WTC11 (cell line): ENCODE measurements at regions not wholly inside any gene's neighbourhood (a gene's known extent, or its start where the extent isn't known, plus 50 kb on each side); places are given as distances from the start of the nearest gene placed in this dataset.

Experiments
- ATAC-seq: fragments of 200-7000 bp; cut with Tn5 transposase; 2 replicates; pipeline ENCODE4 v1.10.0; 2021; ENCODE audit warnings: mild to moderate bottlenecking, moderate library complexity
- CTCF ChIA-PET: fragments of 300-600 bp; sonication (Branson Sonifier 250); formaldehyde crosslinking; loops from one replicate; lab custom pipeline; 2021; ENCODE audit warnings: antibody characterized with exemption; lab: Charles Lee
- POLR2A ChIA-PET: fragments of 350-600 bp; sonication (Branson Sonifier 250); formaldehyde crosslinking; loops from one replicate; lab custom pipeline; 2021; ENCODE audit warnings: antibody characterized with exemption; lab: Charles Lee
- DNase-seq: peaks from one replicate; pipeline ENCODE4 v3.0.0; 2021; ENCODE audit warnings: low spot score
- H3K27ac Mint-ChIP-seq: 2 replicates; pipeline ENCODE4 v1.8.0; 2021; ENCODE audit warnings: mixed read lengths
- H3K27me3 Mint-ChIP-seq: 2 replicates; pipeline ENCODE4 v1.8.0; 2021; ENCODE audit warnings: low read depth, mild to moderate bottlenecking, moderate library complexity, mixed read lengths
- H3K36me3 Mint-ChIP-seq: 2 replicates; pipeline ENCODE4 v1.8.0; 2021; ENCODE audit warnings: mixed read lengths
- H3K4me1 Mint-ChIP-seq: 2 replicates; pipeline ENCODE4 v1.8.0; 2022; ENCODE audit warnings: mixed read lengths
- H3K4me3 Mint-ChIP-seq: 2 replicates; pipeline ENCODE4 v1.8.0; 2021; ENCODE audit warnings: mild to moderate bottlenecking, moderate library complexity, mixed read lengths
- H3K9me3 Mint-ChIP-seq: 2 replicates; pipeline ENCODE4 v1.8.0; 2021; ENCODE audit warnings: mixed read lengths
- ATF1 ChIP-seq: sonication (generic); formaldehyde crosslinking; IDR thresholded peaks from 2 replicates; pipeline ENCODE4 v1.8.1; 2023; ENCODE audit warnings: mild to moderate bottlenecking, moderate library complexity, missing genetic modification reagents
- CBFB ChIP-seq: sonication (generic); formaldehyde crosslinking; IDR thresholded peaks from 2 replicates; pipeline ENCODE4 v1.8.1; 2022; ENCODE audit warnings: mild to moderate bottlenecking, low read depth, missing genetic modification reagents
- CDX4 ChIP-seq: fragments of 250-450 bp; sonication (Bioruptor Pico); IDR thresholded peaks from 2 replicates; pipeline ENCODE4 v1.9.0; 2021; ENCODE audit warnings: moderate library complexity, mild to moderate bottlenecking, inconsistent platforms, borderline replicate concordance
- ELF4 ChIP-seq: sonication (generic); formaldehyde crosslinking; IDR thresholded peaks from 2 replicates; pipeline ENCODE4 v1.8.1; 2022; ENCODE audit warnings: low read depth, mild to moderate bottlenecking, moderate library complexity, missing genetic modification reagents
- GABPB1 ChIP-seq: sonication (generic); formaldehyde crosslinking; IDR thresholded peaks from 2 replicates; pipeline ENCODE4 v1.8.1; 2023; ENCODE audit warnings: mild to moderate bottlenecking, missing genetic modification reagents
- GTF2I ChIP-seq: fragments of 250-450 bp; sonication (Bioruptor Pico); conservative IDR thresholded peaks from 2 replicates; pipeline ENCODE4 v1.4.0; 2021; ENCODE audit warnings: mild to moderate bottlenecking
- IRF1 ChIP-seq: sonication (generic); formaldehyde crosslinking; IDR thresholded peaks from 2 replicates; pipeline ENCODE4 v1.8.0; 2023; ENCODE audit warnings: missing genetic modification reagents
- MXD4 ChIP-seq: fragments of 250-450 bp; sonication (Bioruptor Pico); IDR thresholded peaks from 2 replicates; pipeline ENCODE4 v1.8.0; 2021; ENCODE audit warnings: mild to moderate bottlenecking, moderate library complexity, borderline replicate concordance
- SMAD4 ChIP-seq: sonication (generic); formaldehyde crosslinking; IDR thresholded peaks from 2 replicates; pipeline ENCODE4 v1.8.0; 2022; ENCODE audit warnings: mild to moderate bottlenecking, missing genetic modification reagents
- TCF7 ChIP-seq: sonication (generic); formaldehyde crosslinking; IDR thresholded peaks from 2 replicates; pipeline ENCODE4 v1.8.0; 2022; ENCODE audit warnings: mild to moderate bottlenecking, low read depth, missing genetic modification reagents, moderate library complexity
- TEAD1 ChIP-seq: sonication (generic); formaldehyde crosslinking; IDR thresholded peaks from 2 replicates; pipeline ENCODE4 v1.8.0; 2022; ENCODE audit warnings: mild to moderate bottlenecking, missing genetic modification reagents
- ZBTB43 ChIP-seq: sonication (generic); formaldehyde crosslinking; IDR thresholded peaks from 2 replicates; pipeline ENCODE4 v1.8.1; 2023; ENCODE audit warnings: mild to moderate bottlenecking, missing genetic modification reagents
- ZMAT4 ChIP-seq: fragments of 250-450 bp; sonication (Bioruptor Pico); IDR thresholded peaks from 2 replicates; pipeline ENCODE4 v1.9.0; 2021; ENCODE audit warnings: mild to moderate bottlenecking
- ZNF396 ChIP-seq: fragments of 250-450 bp; sonication (Bioruptor Pico); IDR thresholded peaks from 2 replicates; pipeline ENCODE4 v1.8.0; 2021; ENCODE audit warnings: mild to moderate bottlenecking, moderate library complexity, borderline replicate concordance
- ZNF532 ChIP-seq: fragments of 250-450 bp; sonication (Bioruptor Pico); IDR thresholded peaks from 2 replicates; pipeline ENCODE4 v1.9.0; 2021; ENCODE audit warnings: mild to moderate bottlenecking, borderline replicate concordance
- TF ChIP-seq, protein P1 (sequence below): fragments of 250-450 bp; sonication (Bioruptor Pico); IDR thresholded peaks from 2 replicates; pipeline ENCODE4 v1.9.0; 2021; ENCODE audit warnings: mild to moderate bottlenecking
- TF ChIP-seq, protein P2 (sequence below): sonication (generic); formaldehyde crosslinking; IDR thresholded peaks from 2 replicates; pipeline ENCODE4 v1.8.1; 2023; ENCODE audit warnings: mild to moderate bottlenecking, moderate library complexity, missing genetic modification reagents

GRCh38 chr5:125888358-125888757 is 534.9 kb upstream of the GRAMD2B start:
- no peak for DNase-seq
- Mint-ChIP-seq H3K4me1 (no peaks in the 10 kb centered on the region), H3K27ac (no peak overlapping the region), H3K27me3 (no peaks in the 10 kb centered on the region)
- POLR2A ChIA-PET: no interaction called here
- TF ChIP-seq CDX4 (CRISPR knock-in tag) (no peak), ZNF396 (CRISPR knock-in tag) (no peak), ELF4 (CRISPR knock-in tag) (no peak), CBFB (CRISPR knock-in tag) (no peak)
- TF ChIP-seq, protein P1, sequence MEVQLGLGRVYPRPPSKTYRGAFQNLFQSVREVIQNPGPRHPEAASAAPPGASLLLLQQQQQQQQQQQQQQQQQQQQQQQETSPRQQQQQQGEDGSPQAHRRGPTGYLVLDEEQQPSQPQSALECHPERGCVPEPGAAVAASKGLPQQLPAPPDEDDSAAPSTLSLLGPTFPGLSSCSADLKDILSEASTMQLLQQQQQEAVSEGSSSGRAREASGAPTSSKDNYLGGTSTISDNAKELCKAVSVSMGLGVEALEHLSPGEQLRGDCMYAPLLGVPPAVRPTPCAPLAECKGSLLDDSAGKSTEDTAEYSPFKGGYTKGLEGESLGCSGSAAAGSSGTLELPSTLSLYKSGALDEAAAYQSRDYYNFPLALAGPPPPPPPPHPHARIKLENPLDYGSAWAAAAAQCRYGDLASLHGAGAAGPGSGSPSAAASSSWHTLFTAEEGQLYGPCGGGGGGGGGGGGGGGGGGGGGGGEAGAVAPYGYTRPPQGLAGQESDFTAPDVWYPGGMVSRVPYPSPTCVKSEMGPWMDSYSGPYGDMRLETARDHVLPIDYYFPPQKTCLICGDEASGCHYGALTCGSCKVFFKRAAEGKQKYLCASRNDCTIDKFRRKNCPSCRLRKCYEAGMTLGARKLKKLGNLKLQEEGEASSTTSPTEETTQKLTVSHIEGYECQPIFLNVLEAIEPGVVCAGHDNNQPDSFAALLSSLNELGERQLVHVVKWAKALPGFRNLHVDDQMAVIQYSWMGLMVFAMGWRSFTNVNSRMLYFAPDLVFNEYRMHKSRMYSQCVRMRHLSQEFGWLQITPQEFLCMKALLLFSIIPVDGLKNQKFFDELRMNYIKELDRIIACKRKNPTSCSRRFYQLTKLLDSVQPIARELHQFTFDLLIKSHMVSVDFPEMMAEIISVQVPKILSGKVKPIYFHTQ (CRISPR knock-in tag): no peak
- TF ChIP-seq, all 79 proteins: peak for 0
- Mint-ChIP-seq H3K9me3 (no peaks in the 10 kb centered on the region; the same call in 1 of the 2 replicates), H3K4me3 (no peak overlapping the region), H3K36me3 (no peaks in the 10 kb centered on the region)
- CTCF ChIA-PET: no interaction called here
- ATAC-seq: no peak

DNA sequence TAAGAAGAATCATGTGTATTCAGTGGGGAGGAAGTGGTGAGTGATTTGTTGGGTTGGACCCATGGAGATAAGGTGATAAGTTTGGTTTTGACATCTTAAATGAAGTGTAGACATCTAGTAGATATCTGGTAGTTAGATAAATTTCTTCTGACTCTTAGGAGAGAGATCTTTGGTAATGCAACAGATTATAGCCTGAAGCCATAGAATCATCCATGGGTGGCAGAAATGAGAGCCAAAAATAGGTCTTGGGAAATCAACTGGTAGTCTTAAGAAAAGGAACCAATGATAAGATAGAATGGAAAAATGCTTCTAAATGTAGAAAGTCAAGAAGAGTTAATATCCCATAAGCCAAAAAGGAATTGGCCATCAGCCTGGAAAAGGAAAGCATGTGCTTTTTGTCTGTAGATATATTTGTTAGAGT is 532.7 kb upstream of the GRAMD2B start:
- H3K4me3 Mint-ChIP-seq: no peak overlapping the region
- no peaks in the 10 kb centered on the region; the same call in 1 of the 2 replicates for H3K9me3 Mint-ChIP-seq
- H3K27me3 Mint-ChIP-seq: no peaks in the 10 kb centered on the region
- CTCF ChIA-PET: no interaction called here
- H3K4me1 Mint-ChIP-seq: no peaks in the 10 kb centered on the region
- no peak for ATAC-seq
- no peak overlapping the region for H3K27ac Mint-ChIP-seq
- DNase-seq: no peak
- no peak for TF ChIP-seq ZMAT4
- TF ChIP-seq, protein P2, sequence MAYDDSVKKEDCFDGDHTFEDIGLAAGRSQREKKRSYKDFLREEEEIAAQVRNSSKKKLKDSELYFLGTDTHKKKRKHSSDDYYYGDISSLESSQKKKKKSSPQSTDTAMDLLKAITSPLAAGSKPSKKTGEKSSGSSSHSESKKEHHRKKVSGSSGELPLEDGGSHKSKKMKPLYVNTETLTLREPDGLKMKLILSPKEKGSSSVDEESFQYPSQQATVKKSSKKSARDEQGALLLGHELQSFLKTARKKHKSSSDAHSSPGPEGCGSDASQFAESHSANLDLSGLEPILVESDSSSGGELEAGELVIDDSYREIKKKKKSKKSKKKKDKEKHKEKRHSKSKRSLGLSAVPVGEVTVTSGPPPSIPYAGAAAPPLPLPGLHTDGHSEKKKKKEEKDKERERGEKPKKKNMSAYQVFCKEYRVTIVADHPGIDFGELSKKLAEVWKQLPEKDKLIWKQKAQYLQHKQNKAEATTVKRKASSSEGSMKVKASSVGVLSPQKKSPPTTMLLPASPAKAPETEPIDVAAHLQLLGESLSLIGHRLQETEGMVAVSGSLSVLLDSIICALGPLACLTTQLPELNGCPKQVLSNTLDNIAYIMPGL (CRISPR knock-in tag): no peak
- no peak for TF ChIP-seq MXD4 (CRISPR knock-in tag)
- no peak for TF ChIP-seq SMAD4
- TF ChIP-seq TCF7 (CRISPR knock-in tag): no peak
- TF ChIP-seq ZNF532 (CRISPR knock-in tag): no peak
- TF ChIP-seq GTF2I (CRISPR knock-in tag): no peak
- TF ChIP-seq ZBTB43 (CRISPR knock-in tag): no peak
- no peak for TF ChIP-seq GABPB1 (CRISPR knock-in tag)
- no peak for TF ChIP-seq IRF1 (CRISPR knock-in tag)
- TF ChIP-seq ATF1: no peak
- no peak for TF ChIP-seq TEAD1 (CRISPR knock-in tag)
- H3K36me3 Mint-ChIP-seq: no peaks in the 10 kb centered on the region
- POLR2A ChIA-PET: no interaction called here
